MM.1S (cell line): ENCODE measurements at regions not wholly inside any gene's neighbourhood (a gene's known extent, or its start where the extent isn't known, plus 50 kb on each side); places are given as distances from the start of the nearest gene placed in this dataset.

Experiments
- DNase-seq: peaks from one replicate; pipeline ENCODE4 v3.0.0-alpha.2; 2015
- H2AFZ ChIP-seq: fragments of 300-600 bp; sonication (generic); 2 replicates; pipeline ENCODE4 v1.6.0; 2016; ENCODE audit warnings: antibody characterized with exemption, low read length
- H3F3A ChIP-seq: fragments of 300-600 bp; sonication (generic); 2 replicates; pipeline ENCODE4 v1.6.1; 2016; ENCODE audit warnings: mild to moderate bottlenecking, antibody characterized with exemption, low read length, moderate library complexity, mixed read lengths; ENCODE audit not compliant: insufficient read depth
- H3K27ac ChIP-seq: fragments of 300-600 bp; sonication (generic); 2 replicates; pipeline ENCODE4 v1.5.1; 2016; ENCODE audit warnings: mild to moderate bottlenecking, low read length
- H3K27me3 ChIP-seq: fragments of 300-600 bp; sonication (generic); replicated peaks from 2 replicates; pipeline ENCODE4 v1.6.0; 2016; ENCODE audit warnings: low read length; ENCODE audit not compliant: insufficient read depth
- H3K36me3 ChIP-seq: fragments of 300-600 bp; sonication (generic); replicated peaks from 2 replicates; pipeline ENCODE4 v1.6.1; 2016; ENCODE audit warnings: mild to moderate bottlenecking, low read length, mixed read lengths; ENCODE audit not compliant: insufficient read depth
- H3K4me1 ChIP-seq: fragments of 300-600 bp; sonication (generic); 2 replicates; pipeline ENCODE4 v1.6.1; 2016; ENCODE audit warnings: low read length, mixed read lengths
- H3K4me2 ChIP-seq: fragments of 300-600 bp; sonication (generic); 2 replicates; pipeline ENCODE4 v1.6.0; 2016; ENCODE audit warnings: low read depth, low read length
- H3K4me3 ChIP-seq: fragments of 300-600 bp; sonication (generic); 2 replicates; pipeline ENCODE4 v1.5.1; 2016; ENCODE audit warnings: low read length, mixed read lengths
- H3K79me2 ChIP-seq: fragments of 300-600 bp; sonication (generic); 2 replicates; pipeline ENCODE4 v1.6.1; 2016; ENCODE audit warnings: mixed run types, low read length, mixed read lengths
- H3K9ac ChIP-seq: fragments of 300-600 bp; sonication (generic); 2 replicates; pipeline ENCODE4 v1.6.1; 2016; ENCODE audit warnings: low read length, mixed read lengths
- H3K9me2 ChIP-seq: fragments of 300-600 bp; sonication (generic); replicated peaks from 2 replicates; pipeline ENCODE4 v1.6.1; 2016; ENCODE audit warnings: mild to moderate bottlenecking, low read length, mixed read lengths; ENCODE audit not compliant: insufficient read depth
- H3K9me3 ChIP-seq: fragments of 300-600 bp; sonication (generic); replicated peaks from 2 replicates; pipeline ENCODE4 v1.6.1; 2016; ENCODE audit warnings: mild to moderate bottlenecking, low read length, mixed read lengths; ENCODE audit not compliant: insufficient read depth
- H4K20me1 ChIP-seq: fragments of 300-600 bp; sonication (generic); 2 replicates; pipeline ENCODE4 v1.6.1; 2016; ENCODE audit warnings: mild to moderate bottlenecking, low read length, moderate library complexity, mixed read lengths; ENCODE audit not compliant: insufficient read depth
- CTCF ChIP-seq: fragments of 300-600 bp; sonication (generic); IDR thresholded peaks from 2 replicates; pipeline ENCODE4 v1.5.1; 2016; ENCODE audit warnings: antibody characterized with exemption, low read length, mixed read lengths
- EZH2 ChIP-seq: fragments of 300-600 bp; sonication (generic); optimal IDR thresholded peaks from 2 replicates; pipeline ENCODE3; 2017; ENCODE audit warnings: low read depth, mild to moderate bottlenecking, antibody characterized with exemption, low read length, mixed read lengths
- EZH2phosphoT487 ChIP-seq: fragments of 300-600 bp; sonication (generic); IDR thresholded peaks from 2 replicates; pipeline ENCODE4 v1.6.1; 2018; ENCODE audit warnings: antibody characterized with exemption, low read length

- Histone ChIP-seq H3K27ac (no peak overlapping the region), H3K27me3 (no peaks in the 10 kb centered on the region), H3K79me2 (no peaks in the 10 kb centered on the region), H3K4me1 (no peaks in the 10 kb centered on the region), H3K4me2 (no peak overlapping the region), H4K20me1 (no peaks in the 10 kb centered on the region), H3K4me3 (no peak overlapping the region), H3F3A (no peaks in the 10 kb centered on the region), H3K36me3 (no peaks in the 10 kb centered on the region), H3K9me2 (no peaks in the 10 kb centered on the region), H3K9ac (no peak overlapping the region), H2AFZ (no peak overlapping the region), H3K9me3 (no peaks in the 10 kb centered on the region)
- DNase-seq, result no peak
- TF ChIP-seq EZH2phosphoT487 (no peak), EZH2 (no peak), CTCF (no peak)
Observed at GRCh38 chr3:174531262-174531982, 327.7 kb upstream of the NAALADL2 start.

- H3K27ac ChIP-seq, result no peak overlapping the region
- H3K27me3 ChIP-seq, result no peaks in the 10 kb centered on the region
- no peaks in the 10 kb centered on the region for H4K20me1 ChIP-seq
- no peak for DNase-seq
- H3K4me3 ChIP-seq, result no peak overlapping the region
- H3K36me3 ChIP-seq, result no peaks in the 10 kb centered on the region
- H3K79me2 ChIP-seq, result no peaks in the 10 kb centered on the region
- no peaks in the 10 kb centered on the region for H3K4me1 ChIP-seq
- H2AFZ ChIP-seq, result no peak overlapping the region
- H3F3A ChIP-seq, result no peaks in the 10 kb centered on the region
- no peaks in the 10 kb centered on the region for H3K9me2 ChIP-seq
- no peaks in the 10 kb centered on the region for H3K9me3 ChIP-seq
- no peak overlapping the region for H3K9ac ChIP-seq
- TF ChIP-seq EZH2phosphoT487 (no peak), CTCF (no peak), EZH2 (no peak)
- no peak overlapping the region for H3K4me2 ChIP-seq
Observed at GRCh38 chr3:174532216-174532615, 326.9 kb upstream of the NAALADL2 start.

GRCh38 chr3:174532776-174533175, 326.4 kb upstream of the NAALADL2 start:
- Histone ChIP-seq H2AFZ (no peak overlapping the region), H3F3A (no peaks in the 10 kb centered on the region), H3K27me3 (no peaks in the 10 kb centered on the region), H3K27ac (no peak overlapping the region), H3K36me3 (no peaks in the 10 kb centered on the region), H3K4me1 (no peaks in the 10 kb centered on the region), H4K20me1 (no peaks in the 10 kb centered on the region), H3K9ac (no peak overlapping the region), H3K79me2 (no peaks in the 10 kb centered on the region), H3K9me2 (no peaks in the 10 kb centered on the region), H3K4me2 (no peak overlapping the region), H3K4me3 (no peak overlapping the region), H3K9me3 (no peaks in the 10 kb centered on the region)
- TF ChIP-seq CTCF, result no peak
- no peak for TF ChIP-seq EZH2phosphoT487
- TF ChIP-seq EZH2, result no peak
- DNase-seq, result no peak
